Nephron progenitor cell (in vitro differentiated cells): ENCODE measurements at regions not wholly inside any gene's neighbourhood (a gene's known extent, or its start where the extent isn't known, plus 50 kb on each side); places are given as distances from the start of the nearest gene placed in this dataset.

ENCODE experiments used
- DNase-seq: peaks from one replicate; pipeline ENCODE4 v3.0.0; 2021
- H3K27ac Mint-ChIP-seq: 2 replicates; pipeline ENCODE4 v1.8.0; 2021; ENCODE audit warnings: mild to moderate bottlenecking, moderate library complexity, mixed read lengths
- H3K27me3 Mint-ChIP-seq: 2 replicates; pipeline ENCODE4 v1.8.0; 2021; ENCODE audit warnings: mild to moderate bottlenecking, low read depth, mixed read lengths; ENCODE audit not compliant: poor library complexity
- H3K36me3 Mint-ChIP-seq: 2 replicates; pipeline ENCODE4 v1.8.0; 2021; ENCODE audit warnings: low read depth, mixed read lengths
- H3K4me1 Mint-ChIP-seq: 2 replicates; pipeline ENCODE4 v1.8.0; 2021; ENCODE audit warnings: mixed read lengths
- H3K4me3 Mint-ChIP-seq: 2 replicates; pipeline ENCODE4 v1.8.0; 2021; ENCODE audit warnings: mild to moderate bottlenecking, moderate library complexity, mixed read lengths
- H3K9me3 Mint-ChIP-seq: 2 replicates; pipeline ENCODE4 v1.8.0; 2021; ENCODE audit warnings: mild to moderate bottlenecking, moderate library complexity, mixed read lengths
- CTCF ChIP-seq: fragments of 200-600 bp; sonication (generic); IDR thresholded peaks from 2 replicates; pipeline ENCODE4 v1.5.0; 2021; ENCODE audit warnings: antibody characterized with exemption

DNA sequence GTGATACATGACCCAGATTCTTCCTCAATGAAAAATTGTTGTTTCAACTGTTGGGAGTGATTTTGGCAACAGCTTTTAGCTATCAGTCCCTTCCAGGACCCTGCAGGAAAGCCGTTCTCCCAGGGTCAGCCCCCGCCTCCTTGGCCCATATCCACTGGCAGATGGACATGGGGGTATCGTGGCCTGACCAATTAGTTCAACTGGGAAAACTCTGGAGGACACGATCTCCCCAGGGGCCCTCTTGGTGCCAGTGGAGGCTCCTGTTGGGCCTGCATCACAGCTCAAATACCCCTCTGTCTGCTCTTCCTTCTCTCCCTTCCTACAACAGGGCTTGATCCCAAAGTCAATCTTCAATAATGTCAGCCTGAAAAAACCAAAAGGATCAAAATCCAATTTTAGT lies 272.5 kb upstream of the B3GAT1 start:
- H3K27ac Mint-ChIP-seq: no peak overlapping the region

DNA sequence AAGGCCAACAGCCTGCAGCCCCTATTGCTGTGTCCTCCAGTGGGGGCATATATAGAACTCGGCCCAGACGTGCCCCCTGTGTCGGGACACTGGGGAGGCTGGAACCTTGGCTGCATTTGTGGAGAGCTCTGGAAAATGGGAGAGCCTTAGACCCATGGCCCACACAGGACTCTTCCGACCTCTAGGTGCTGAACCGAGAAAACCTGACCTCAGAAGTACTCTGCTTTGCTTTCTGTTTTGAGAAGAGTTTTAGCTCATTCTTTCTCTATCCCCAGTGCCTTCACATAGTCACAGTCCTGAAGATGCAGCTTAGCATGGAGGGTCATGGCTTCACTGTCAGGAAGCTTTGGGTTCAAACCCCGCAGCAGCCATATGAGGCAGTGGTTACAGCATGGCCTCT lies 271.8 kb upstream of the B3GAT1 start:
- TF ChIP-seq CTCF: no peak
- H3K4me3 Mint-ChIP-seq: no peak overlapping the region

More for the DNA sequence above, 272.5 kb upstream of the B3GAT1 start:
- Mint-ChIP-seq H3K27me3 (peaks cover 21% of the 10 kb centered on the region), H3K9me3 (no peaks in the 10 kb centered on the region), H3K4me3 (no peak overlapping the region), H3K36me3 (no peaks in the 10 kb centered on the region), H3K4me1 (peaks cover 9% of the 10 kb centered on the region)
- no peak for TF ChIP-seq CTCF
- no peak for DNase-seq

GRCh38 chr11:134682577-134682976 lies 270.5 kb upstream of the B3GAT1 start:
- TF ChIP-seq CTCF: no peak
- H3K27ac Mint-ChIP-seq: no peak overlapping the region
- no peaks in the 10 kb centered on the region for H3K9me3 Mint-ChIP-seq
- peaks cover 4% of the 10 kb centered on the region for H3K4me1 Mint-ChIP-seq
- H3K4me3 Mint-ChIP-seq: no peak overlapping the region
- no peak for DNase-seq
- H3K27me3 Mint-ChIP-seq: peaks cover 10% of the 10 kb centered on the region
- H3K36me3 Mint-ChIP-seq: no peaks in the 10 kb centered on the region

More for the DNA sequence above, 271.8 kb upstream of the B3GAT1 start:
- Mint-ChIP-seq H3K27me3 (peaks cover 14% of the 10 kb centered on the region), H3K36me3 (no peaks in the 10 kb centered on the region), H3K4me1 (peaks cover 9% of the 10 kb centered on the region), H3K9me3 (no peaks in the 10 kb centered on the region), H3K27ac (no peak overlapping the region)
- DNase-seq: no peak

DNA sequence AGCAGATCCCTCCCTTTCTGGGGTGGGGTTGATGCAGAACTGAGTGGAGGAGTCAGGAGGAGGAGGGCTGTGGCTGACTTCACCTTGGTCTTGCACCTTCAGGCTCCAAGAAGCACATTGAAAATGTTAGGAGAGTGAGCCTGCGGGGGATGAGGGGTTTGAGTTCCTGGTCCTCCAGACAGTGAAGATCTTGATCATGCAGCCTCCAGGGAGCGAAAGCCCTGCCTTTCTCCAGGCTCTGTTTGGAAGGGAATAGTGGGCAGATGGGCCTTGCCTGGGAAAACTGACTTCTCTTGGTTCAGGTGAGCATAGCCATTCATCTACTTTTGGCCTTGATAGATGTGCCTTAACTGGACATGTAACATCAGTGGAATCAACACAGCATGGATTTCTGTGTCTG lies 267.6 kb upstream of the B3GAT1 start:
- no peak for TF ChIP-seq CTCF
- Mint-ChIP-seq H3K4me3 (no peak overlapping the region), H3K27ac (no peak overlapping the region), H3K4me1 (no peaks in the 10 kb centered on the region), H3K36me3 (no peaks in the 10 kb centered on the region), H3K27me3 (peaks cover 7% of the 10 kb centered on the region), H3K9me3 (no peaks in the 10 kb centered on the region)
- no peak for DNase-seq

GRCh38 chr11:134678744-134679143 lies 266.7 kb upstream of the B3GAT1 start:
- no peaks in the 10 kb centered on the region for H3K9me3 Mint-ChIP-seq
- H3K36me3 Mint-ChIP-seq: no peaks in the 10 kb centered on the region
- no peak for DNase-seq
- no peak for TF ChIP-seq CTCF
- H3K4me3 Mint-ChIP-seq: no peak overlapping the region
- no peak overlapping the region for H3K27ac Mint-ChIP-seq
- H3K4me1 Mint-ChIP-seq: no peaks in the 10 kb centered on the region
- peaks cover 7% of the 10 kb centered on the region for H3K27me3 Mint-ChIP-seq

GRCh38 chr11:134677891-134678551 lies 266.0 kb upstream of the B3GAT1 start:
- Mint-ChIP-seq H3K4me1 (no peaks in the 10 kb centered on the region), H3K27ac (no peak overlapping the region), H3K27me3 (peaks cover 7% of the 10 kb centered on the region)

More at GRCh38 chr11:134677891-134678551, 266.0 kb upstream of the B3GAT1 start:
- no peaks in the 10 kb centered on the region for H3K9me3 Mint-ChIP-seq
- no peak for TF ChIP-seq CTCF
- H3K4me3 Mint-ChIP-seq: no peak overlapping the region
- no peaks in the 10 kb centered on the region for H3K36me3 Mint-ChIP-seq
- DNase-seq: no peak
